Endothelial cell of umbilical vein (primary cell): ENCODE measurements at regions not wholly inside any gene's neighbourhood (a gene's known extent, or its start where the extent isn't known, plus 50 kb on each side); places are given as distances from the start of the nearest gene placed in this dataset.

Source experiments
- CTCF ChIP-seq, 2 donors: IDR thresholded peaks; 1 replicate in 1 of 2; 2 replicates in 1 of 2; pipeline ENCODE4 v1.5.1; 2011; ENCODE audit warnings: low read length in 2 of 2, mild to moderate bottlenecking in 2 of 2, moderate library complexity in 2 of 2, control low read depth in 1 of 2, inconsistent platforms in 1 of 2, low read depth in 1 of 2; ENCODE audit not compliant: insufficient read depth in 1 of 2; ENCODE audit errors: extremely low read depth in 1 of 2
- EZH2 ChIP-seq: IDR thresholded peaks from 2 replicates; pipeline ENCODE4 v1.6.1; 2012; ENCODE audit warnings: borderline replicate concordance, low read depth, mild to moderate bottlenecking, moderate library complexity, low read length, inconsistent platforms; ENCODE audit not compliant: severe bottlenecking
- MAX ChIP-seq: IDR thresholded peaks from 2 replicates; pipeline ENCODE4 v1.6.1; 2011; ENCODE audit not compliant: insufficient read depth, insufficient read length
- POLR2A ChIP-seq: IDR thresholded peaks from 2 replicates; pipeline ENCODE4 v1.6.1; 2012; ENCODE audit warnings: low read depth, mild to moderate bottlenecking, control low read depth, low read length
- POLR2AphosphoS5 ChIP-seq: IDR thresholded peaks from 2 replicates; pipeline ENCODE4 v1.6.1; 2012; ENCODE audit warnings: low read depth, mild to moderate bottlenecking, control low read depth, low read length, moderate library complexity; ENCODE audit not compliant: insufficient read depth

GRCh38 chr12:74776378-74776777 is 238.7 kb downstream of the ATXN7L3B start:
- no peak for TF ChIP-seq CTCF (IDR thresholded peaks at IDR 0.05; ENCODE audit: extremely low read depth in 1 of 2, insufficient read depth in 1 of 2, low read depth in 1 of 2, low read length in 2 of 2)
- TF ChIP-seq MAX = no peak
- TF ChIP-seq EZH2 = no peak
- no peak for TF ChIP-seq POLR2AphosphoS5
- TF ChIP-seq POLR2A = no peak
